ENCODE measurements at regions not wholly inside any gene's neighbourhood (a gene's known extent, or its start where the extent isn't known, plus 50 kb on each side); places are given as distances from the start of the nearest gene placed in this dataset.

GRCh38 chr16:48822431-48822830 lies 212.5 kb upstream of the N4BP1 start:
- Histone ChIP-seq H3K9me3 (no peaks in the 10 kb centered on the region), H3K4me1 (no peaks in the 10 kb centered on the region)
- intact Hi-C loops (cut with DNase I; ENCODE audit: low total_unique reads): no loop called here

GRCh38 chr16:48820379-48820778 lies 210.4 kb upstream of the N4BP1 start:
- H3K4me3 ChIP-seq: no peak overlapping the region
- no peak for DNase-seq
- H3K36me3 ChIP-seq: no peaks in the 10 kb centered on the region
- no peaks in the 10 kb centered on the region for H3K27me3 ChIP-seq
- no peak overlapping the region for H3K27ac ChIP-seq
- no peaks in the 10 kb centered on the region for H3K9me3 ChIP-seq
- TF ChIP-seq POLR2A (IDR thresholded peaks at IDR 0.05): no peak
- TF ChIP-seq CTCF (IDR thresholded peaks at IDR 0.05): no peak
- intact Hi-C loops (cut with DNase I; ENCODE audit: low total_unique reads): no loop called here
- no peaks in the 10 kb centered on the region for H3K4me1 ChIP-seq

More at GRCh38 chr16:48822431-48822830, 212.5 kb upstream of the N4BP1 start:
- Histone ChIP-seq H3K27me3 (no peaks in the 10 kb centered on the region), H3K27ac (no peak overlapping the region), H3K36me3 (no peaks in the 10 kb centered on the region), H3K4me3 (no peak overlapping the region)
- DNase-seq: no peak
- TF ChIP-seq POLR2A (IDR thresholded peaks at IDR 0.05) (no peak), CTCF (IDR thresholded peaks at IDR 0.05) (no peak)

- Histone ChIP-seq H3K27ac (no peak overlapping the region), H3K36me3 (no peaks in the 10 kb centered on the region), H3K27me3 (no peaks in the 10 kb centered on the region), H3K4me3 (no peak overlapping the region), H3K9me3 (no peaks in the 10 kb centered on the region), H3K4me1 (no peaks in the 10 kb centered on the region)
- intact Hi-C loops (cut with DNase I; ENCODE audit: low total_unique reads): no loop called here
- TF ChIP-seq CTCF (IDR thresholded peaks at IDR 0.05) (no peak), POLR2A (IDR thresholded peaks at IDR 0.05) (no peak)
- no peak for DNase-seq
These were observed 208.3 kb upstream of the N4BP1 start for GRCh38 chr16:48818257-48818656.

GRCh38 chr16:48817032-48817431 lies 207.1 kb upstream of the N4BP1 start:
- TF ChIP-seq POLR2A (IDR thresholded peaks at IDR 0.05): no peak
- TF ChIP-seq CTCF (IDR thresholded peaks at IDR 0.05): no peak
- intact Hi-C loops (cut with DNase I; ENCODE audit: low total_unique reads): no loop called here
- H3K27ac ChIP-seq: no peak overlapping the region
- no peaks in the 10 kb centered on the region for H3K27me3 ChIP-seq
- no peaks in the 10 kb centered on the region for H3K4me1 ChIP-seq
- H3K36me3 ChIP-seq: no peaks in the 10 kb centered on the region
- no peaks in the 10 kb centered on the region for H3K9me3 ChIP-seq
- no peak overlapping the region for H3K4me3 ChIP-seq
- no peak for DNase-seq

DNA sequence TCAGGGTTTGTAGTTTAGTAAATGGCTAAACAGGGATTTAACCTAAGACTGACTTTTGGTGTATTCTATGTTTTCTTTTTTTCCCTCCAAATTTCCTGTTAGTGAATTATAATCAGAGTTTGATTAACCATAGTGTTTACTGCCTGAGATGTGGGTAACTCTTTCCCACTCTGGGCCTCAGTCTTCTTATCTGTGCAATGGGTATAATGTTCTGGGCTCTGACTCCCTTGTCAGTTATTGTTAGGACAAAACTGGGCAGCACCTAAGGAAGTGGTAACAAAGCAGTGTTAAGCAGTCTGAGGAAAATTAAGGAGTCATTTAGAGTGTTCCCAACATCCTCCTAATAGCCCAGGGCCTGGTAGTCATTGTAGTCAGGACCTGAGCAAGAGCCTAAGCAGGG lies 206.4 kb upstream of the N4BP1 start:
- Histone ChIP-seq H3K27me3 (no peaks in the 10 kb centered on the region), H3K4me3 (no peak overlapping the region), H3K9me3 (no peaks in the 10 kb centered on the region), H3K36me3 (no peaks in the 10 kb centered on the region), H3K27ac (no peak overlapping the region), H3K4me1 (no peaks in the 10 kb centered on the region)
- DNase-seq: no peak
- TF ChIP-seq CTCF (IDR thresholded peaks at IDR 0.05) (no peak), POLR2A (IDR thresholded peaks at IDR 0.05) (no peak)
- intact Hi-C loops (cut with DNase I; ENCODE audit: low total_unique reads): no loop called here

Data from uterus (tissue), 3 donors.